Nephron (organoid): ENCODE measurements at regions not wholly inside any gene's neighbourhood (a gene's known extent, or its start where the extent isn't known, plus 50 kb on each side); places are given as distances from the start of the nearest gene placed in this dataset.

Source experiments
- H3K27ac Mint-ChIP-seq, 3 experiments: 2 replicates each; pipeline ENCODE4 v1.8.0; 2020; ENCODE audit warnings: mixed read lengths in 3 of 3, mild to moderate bottlenecking in 2 of 3, moderate library complexity in 1 of 3
- H3K27me3 Mint-ChIP-seq: 2 replicates; pipeline ENCODE4 v1.8.0; 2021; ENCODE audit warnings: low read depth, mild to moderate bottlenecking, moderate library complexity, mixed read lengths
- H3K36me3 Mint-ChIP-seq: 2 replicates; pipeline ENCODE4 v1.8.0; 2020; ENCODE audit warnings: low read depth, mixed read lengths
- H3K4me1 Mint-ChIP-seq: 2 replicates; pipeline ENCODE4 v1.8.0; 2020; ENCODE audit warnings: mixed read lengths
- H3K4me3 Mint-ChIP-seq, 3 experiments: 2 replicates each; pipeline ENCODE4 v1.8.0; 2020; ENCODE audit warnings: mild to moderate bottlenecking in 3 of 3, mixed read lengths in 3 of 3, moderate library complexity in 2 of 3
- H3K9me3 Mint-ChIP-seq: 2 replicates; pipeline ENCODE4 v1.8.0; 2020; ENCODE audit warnings: mixed read lengths
- CTCF ChIP-seq, 3 experiments: fragments of 200-600 bp; sonication (generic); IDR thresholded peaks; one replicate each; pipeline ENCODE4 v1.5.0; 2021; ENCODE audit warnings: antibody characterized with exemption in 3 of 3; ENCODE audit not compliant: unreplicated experiment in 3 of 3

GRCh38 chr13:111479412-111479811, 159.0 kb downstream of the TEX29 start:
- no peaks in the 10 kb centered on the region for H3K9me3 Mint-ChIP-seq
- peaks cover 47% of the 10 kb centered on the region for H3K27me3 Mint-ChIP-seq
- H3K4me1 Mint-ChIP-seq = no peaks in the 10 kb centered on the region
- H3K36me3 Mint-ChIP-seq = no peaks in the 10 kb centered on the region
- no peak for TF ChIP-seq CTCF (IDR thresholded peaks at IDR 0.05; ENCODE audit: unreplicated experiment in 3 of 3)
- no peak overlapping the region for H3K27ac Mint-ChIP-seq
- H3K4me3 Mint-ChIP-seq = no peak overlapping the region

GRCh38 chr13:111480503-111480902, 160.1 kb downstream of the TEX29 start:
- Mint-ChIP-seq H3K27ac (no peak overlapping the region), H3K9me3 (peaks cover 6% of the 10 kb centered on the region), H3K36me3 (no peaks in the 10 kb centered on the region), H3K4me1 (no peaks in the 10 kb centered on the region), H3K27me3 (peaks cover 44% of the 10 kb centered on the region), H3K4me3 (no peak overlapping the region)
- TF ChIP-seq CTCF (IDR thresholded peaks at IDR 0.05; ENCODE audit: unreplicated experiment in 3 of 3) = no peak

- no peak for TF ChIP-seq CTCF (IDR thresholded peaks at IDR 0.05; ENCODE audit: unreplicated experiment in 3 of 3)
- Mint-ChIP-seq H3K9me3 (peaks cover 10% of the 10 kb centered on the region), H3K27ac (no peak overlapping the region), H3K4me1 (no peaks in the 10 kb centered on the region), H3K4me3 (no peak overlapping the region), H3K36me3 (no peaks in the 10 kb centered on the region), H3K27me3 (peaks cover 39% of the 10 kb centered on the region)
These were observed 160.5 kb downstream of the TEX29 start for GRCh38 chr13:111480976-111481375.

- no peaks in the 10 kb centered on the region for H3K36me3 Mint-ChIP-seq
- H3K4me3 Mint-ChIP-seq = no peak overlapping the region
- no peak overlapping the region for H3K27ac Mint-ChIP-seq
- H3K27me3 Mint-ChIP-seq = peaks cover 28% of the 10 kb centered on the region
- TF ChIP-seq CTCF (IDR thresholded peaks at IDR 0.05; ENCODE audit: unreplicated experiment in 3 of 3) = no peak
- no peaks in the 10 kb centered on the region for H3K4me1 Mint-ChIP-seq
- H3K9me3 Mint-ChIP-seq = peaks cover 10% of the 10 kb centered on the region
These were observed 161.7 kb downstream of the TEX29 start for GRCh38 chr13:111482126-111482525.

GRCh38 chr13:111482806-111483620, 162.6 kb downstream of the TEX29 start:
- no peak overlapping the region for H3K27ac Mint-ChIP-seq
- H3K36me3 Mint-ChIP-seq = no peaks in the 10 kb centered on the region
- H3K4me3 Mint-ChIP-seq = no peak overlapping the region
- H3K27me3 Mint-ChIP-seq = peaks cover 32% of the 10 kb centered on the region
- H3K4me1 Mint-ChIP-seq = no peaks in the 10 kb centered on the region
- TF ChIP-seq CTCF (IDR thresholded peaks at IDR 0.05; ENCODE audit: unreplicated experiment in 3 of 3) = no peak
- peaks cover 12% of the 10 kb centered on the region for H3K9me3 Mint-ChIP-seq

- no peak for TF ChIP-seq CTCF (IDR thresholded peaks at IDR 0.05; ENCODE audit: unreplicated experiment in 3 of 3)
- Mint-ChIP-seq H3K36me3 (no peaks in the 10 kb centered on the region), H3K9me3 (peaks cover 17% of the 10 kb centered on the region), H3K27me3 (peaks cover 38% of the 10 kb centered on the region), H3K4me3 (no peak overlapping the region), H3K4me1 (no peaks in the 10 kb centered on the region), H3K27ac (no peak overlapping the region)
These were observed 163.2 kb downstream of the TEX29 start for GRCh38 chr13:111483621-111483987.
